ENCODE measurements at regions not wholly inside any gene's neighbourhood (a gene's known extent, or its start where the extent isn't known, plus 50 kb on each side); places are given as distances from the start of the nearest gene placed in this dataset.

- CTCF ChIA-PET, result interaction anchor here (0.5 kb wide), 1 partner anchor 195 kb away, joined by 3 read pairs; no protein-coding TSS in a partner anchor
- TF ChIP-seq CTCF (IDR thresholded peaks at IDR 0.05; ENCODE audit: insufficient read depth in 1 of 2, low read depth in 1 of 2, low read length in 1 of 2, severe bottlenecking in 1 of 2, unreplicated experiment in 1 of 2), result no peak
- H3K27me3 Mint-ChIP-seq (ENCODE audit: insufficient read depth, unreplicated experiment), result no peaks in the 10 kb centered on the region
- Histone ChIP-seq H3K4me1 (no peaks in the 10 kb centered on the region), H3K27me3 (replicated peaks; ENCODE audit: control insufficient read depth, insufficient read depth, low read length) (no peaks in the 10 kb centered on the region), H3K4me3 (ENCODE audit: low read depth, low read length) (no peak overlapping the region), H3K9me3 (no peaks in the 10 kb centered on the region; the same call in 1 of the 2 replicates), H3K36me3 (ENCODE audit: control insufficient read depth, insufficient read depth, low read length) (no peaks in the 10 kb centered on the region)
- no peak overlapping the region for H3K27ac Mint-ChIP-seq (ENCODE audit: unreplicated experiment)
- DNase-seq, result no peak
- intact Hi-C loops (cut with micrococcal nuclease; ENCODE audit: unreplicated experiment), result loop anchor here (5.0 kb wide), 1 partner anchor 267 kb away; no protein-coding TSS in a partner anchor
- H3K9me3 Mint-ChIP-seq (ENCODE audit: unreplicated experiment), result no peaks in the 10 kb centered on the region
- POLR2A ChIA-PET, result no interaction called here
- H3K36me3 Mint-ChIP-seq (ENCODE audit: insufficient read depth, unreplicated experiment), result no peaks in the 10 kb centered on the region
- no TSS peak for BruUV-seq (replicated peaks)
- no peak overlapping the region for H3K4me3 Mint-ChIP-seq (ENCODE audit: unreplicated experiment)
- no peaks in the 10 kb centered on the region for H3K4me1 Mint-ChIP-seq (ENCODE audit: low read depth, unreplicated experiment)
Measured at GRCh38 chr16:72464597-72465368, 292.8 kb upstream of the PMFBP1 start.

- no peak for DNase-seq
- Mint-ChIP-seq H3K4me1 (ENCODE audit: low read depth, unreplicated experiment) (no peaks in the 10 kb centered on the region), H3K4me3 (ENCODE audit: unreplicated experiment) (no peak overlapping the region), H3K36me3 (ENCODE audit: insufficient read depth, unreplicated experiment) (no peaks in the 10 kb centered on the region), H3K9me3 (ENCODE audit: unreplicated experiment) (no peaks in the 10 kb centered on the region), H3K27ac (ENCODE audit: unreplicated experiment) (no peak overlapping the region), H3K27me3 (ENCODE audit: insufficient read depth, unreplicated experiment) (no peaks in the 10 kb centered on the region)
- ChIA-PET POLR2A (no interaction called here), CTCF (no interaction called here)
- H3K36me3 ChIP-seq (ENCODE audit: control insufficient read depth, insufficient read depth, low read length), result no peaks in the 10 kb centered on the region
- intact Hi-C loops (cut with micrococcal nuclease; ENCODE audit: unreplicated experiment), result no loop called here
- H3K4me1 ChIP-seq, result no peaks in the 10 kb centered on the region
- H3K27me3 ChIP-seq (replicated peaks; ENCODE audit: control insufficient read depth, insufficient read depth, low read length), result no peaks in the 10 kb centered on the region
- no peaks in the 10 kb centered on the region; the same call in 1 of the 2 replicates for H3K9me3 ChIP-seq
- no peak overlapping the region for H3K4me3 ChIP-seq (ENCODE audit: low read depth, low read length)
- no TSS peak for BruUV-seq (replicated peaks)
- TF ChIP-seq CTCF (IDR thresholded peaks at IDR 0.05; ENCODE audit: insufficient read depth in 1 of 2, low read depth in 1 of 2, low read length in 1 of 2, severe bottlenecking in 1 of 2, unreplicated experiment in 1 of 2), result no peak
Measured at GRCh38 chr16:72464052-72464451, 292.1 kb upstream of the PMFBP1 start.

- no peaks in the 10 kb centered on the region for H3K36me3 Mint-ChIP-seq (ENCODE audit: insufficient read depth, unreplicated experiment)
- BruUV-seq (replicated peaks), result no TSS peak
- POLR2A ChIA-PET, result no interaction called here
Measured at GRCh38 chr16:72458035-72458434, 286.1 kb upstream of the PMFBP1 start.

More at GRCh38 chr16:72458035-72458434, 286.1 kb upstream of the PMFBP1 start:
- H3K4me1 Mint-ChIP-seq (ENCODE audit: low read depth, unreplicated experiment), result no peaks in the 10 kb centered on the region
- Histone ChIP-seq H3K4me1 (no peaks in the 10 kb centered on the region), H3K27me3 (replicated peaks; ENCODE audit: control insufficient read depth, insufficient read depth, low read length) (no peaks in the 10 kb centered on the region), H3K4me3 (ENCODE audit: low read depth, low read length) (no peak overlapping the region), H3K9me3 (no peaks in the 10 kb centered on the region; the same call in 1 of the 2 replicates), H3K36me3 (ENCODE audit: control insufficient read depth, insufficient read depth, low read length) (no peaks in the 10 kb centered on the region)
- H3K27me3 Mint-ChIP-seq (ENCODE audit: insufficient read depth, unreplicated experiment), result no peaks in the 10 kb centered on the region
- no peak overlapping the region for H3K27ac Mint-ChIP-seq (ENCODE audit: unreplicated experiment)
- CTCF ChIA-PET, result no interaction called here
- intact Hi-C loops (cut with micrococcal nuclease; ENCODE audit: unreplicated experiment), result no loop called here
- H3K9me3 Mint-ChIP-seq (ENCODE audit: unreplicated experiment), result peaks cover 30% of the 10 kb centered on the region
- TF ChIP-seq CTCF (IDR thresholded peaks at IDR 0.05; ENCODE audit: insufficient read depth in 1 of 2, low read depth in 1 of 2, low read length in 1 of 2, severe bottlenecking in 1 of 2, unreplicated experiment in 1 of 2), result no peak
- no peak overlapping the region for H3K4me3 Mint-ChIP-seq (ENCODE audit: unreplicated experiment)
- no peak for DNase-seq
